Liver (tissue), 8 donors: ENCODE measurements at regions not wholly inside any gene's neighbourhood (a gene's known extent, or its start where the extent isn't known, plus 50 kb on each side); places are given as distances from the start of the nearest gene placed in this dataset.

Source experiments
- DNase-seq: peaks from one replicate; pipeline ENCODE4 v3.0.0-alpha.2; 2017; ENCODE audit warnings: low spot score
- H3K27ac ChIP-seq, 2 donors: one replicate each; pipeline ENCODE4 v1.7.0; 2013; ENCODE audit warnings: inconsistent platforms in 2 of 2, low read length in 2 of 2, control low read depth in 1 of 2, low read depth in 1 of 2, mild to moderate bottlenecking in 1 of 2
- H3K27me3 ChIP-seq, 4 donors: one replicate each; pipeline versions ENCODE4 v1.6.1 to v1.7.0; 2013; ENCODE audit warnings: low read length in 3 of 4, inconsistent platforms in 1 of 4, mild to moderate bottlenecking in 1 of 4, moderate library complexity in 1 of 4; ENCODE audit not compliant: control insufficient read depth in 4 of 4, insufficient read depth in 4 of 4
- H3K36me3 ChIP-seq, 4 donors: one replicate each; pipeline versions ENCODE4 v1.6.1 to v1.7.0; 2013; ENCODE audit warnings: low read length in 3 of 4, mild to moderate bottlenecking in 3 of 4, low read depth in 1 of 4, moderate library complexity in 1 of 4; ENCODE audit not compliant: control insufficient read depth in 4 of 4, insufficient read depth in 3 of 4
- H3K4me1 ChIP-seq, 4 donors: one replicate each; pipeline versions ENCODE4 v1.6.1 to v1.7.0; 2013; ENCODE audit warnings: low read length in 3 of 4, mild to moderate bottlenecking in 3 of 4, moderate library complexity in 1 of 4; ENCODE audit not compliant: control insufficient read depth in 4 of 4, insufficient read depth in 4 of 4
- H3K4me3 ChIP-seq, 3 donors: one replicate each; pipeline versions ENCODE4 v1.6.1 to v1.7.0; 2013; ENCODE audit warnings: low read length in 3 of 3, control low read depth in 1 of 3, low read depth in 1 of 3, mild to moderate bottlenecking in 1 of 3
- H3K9ac ChIP-seq, 2 donors: one replicate each; pipeline ENCODE4 v1.7.0; 2013; ENCODE audit warnings: low read length in 2 of 2, mild to moderate bottlenecking in 2 of 2, moderate library complexity in 2 of 2, control low read depth in 1 of 2, low read depth in 1 of 2
- H3K9me3 ChIP-seq, 4 donors: one replicate each; pipeline versions ENCODE4 v1.6.1 to v1.7.0; 2013; ENCODE audit warnings: low read length in 3 of 4; ENCODE audit not compliant: control insufficient read depth in 4 of 4
- EGR1 ChIP-seq, 2 donors: IDR thresholded peaks; 2 replicates each; pipeline ENCODE4 v1.6.1; 2016 to 2018; ENCODE audit warnings: antibody characterized with exemption in 2 of 2, low read depth in 2 of 2
- FOXA2 ChIP-seq: IDR thresholded peaks from 2 replicates; pipeline ENCODE4 v1.6.1; 2016; ENCODE audit warnings: antibody characterized with exemption
- GABPA ChIP-seq, 2 donors: IDR thresholded peaks in 1 of 2; conservative IDR thresholded peaks in 1 of 2; 2 replicates each; pipeline ENCODE4 v1.6.1; 2016; ENCODE audit warnings: antibody characterized with exemption in 2 of 2, mild to moderate bottlenecking in 1 of 2, moderate library complexity in 1 of 2
- HNF4A ChIP-seq, 2 donors: conservative IDR thresholded peaks; 2 replicates each; pipeline ENCODE4 v1.6.1; 2016; ENCODE audit warnings: antibody characterized with exemption in 2 of 2, mild to moderate bottlenecking in 2 of 2
- HNF4G ChIP-seq: IDR thresholded peaks from 2 replicates; pipeline ENCODE4 v1.6.1; 2016; ENCODE audit warnings: antibody characterized with exemption
- JUND ChIP-seq, 2 donors: IDR thresholded peaks; 2 replicates each; pipeline ENCODE4 v1.6.1; 2016; ENCODE audit warnings: antibody characterized with exemption in 2 of 2
- NR2F2 ChIP-seq: IDR thresholded peaks from 2 replicates; pipeline ENCODE4 v1.6.1; 2016; ENCODE audit warnings: antibody characterized with exemption
- RXRA ChIP-seq, 2 donors: IDR thresholded peaks; 2 replicates each; pipeline ENCODE4 v1.6.1; 2017 to 2018; ENCODE audit warnings: antibody characterized with exemption in 2 of 2, mild to moderate bottlenecking in 1 of 2
- SP1 ChIP-seq: IDR thresholded peaks from 2 replicates; pipeline ENCODE4 v1.6.1; 2018; ENCODE audit warnings: antibody characterized with exemption, mild to moderate bottlenecking
- TAF1 ChIP-seq: conservative IDR thresholded peaks from 2 replicates; pipeline ENCODE4 v1.6.1; 2016; ENCODE audit warnings: antibody characterized with exemption, mild to moderate bottlenecking
- WGBS: extraction: QIAGEN DNeasy Blood & Tissue Kit; methylation state at CpG from one replicate; pipeline ENCODE4 v1.1.7; 2013; 5-methylcytosine and 5-hydroxymethylcytosine counted together
- TF ChIP-seq, protein P1 (sequence below): IDR thresholded peaks from 2 replicates; pipeline ENCODE4 v1.6.1; 2016; ENCODE audit warnings: antibody characterized with exemption
- TF ChIP-seq, protein P2 (sequence below): IDR thresholded peaks from 2 replicates; pipeline ENCODE4 v1.6.1; 2016; ENCODE audit warnings: antibody characterized with exemption
- TF ChIP-seq, protein P3 (sequence below): IDR thresholded peaks from 2 replicates; pipeline ENCODE4 v1.6.1; 2016; ENCODE audit warnings: antibody characterized with exemption, mild to moderate bottlenecking
- TF ChIP-seq, protein P4 (sequence below): fragments of 150-350 bp; IDR thresholded peaks from 2 replicates; pipeline ENCODE4 v1.5.1; 2017; ENCODE audit warnings: improper control_type of control experiment, low read depth, low read length; ENCODE audit not compliant: missing input control
- donor health status: healthy.
- donor health status: healthy.
- donor health status: healthy.
- donor health status: healthy.
- donor health status: healthy.

DNA sequence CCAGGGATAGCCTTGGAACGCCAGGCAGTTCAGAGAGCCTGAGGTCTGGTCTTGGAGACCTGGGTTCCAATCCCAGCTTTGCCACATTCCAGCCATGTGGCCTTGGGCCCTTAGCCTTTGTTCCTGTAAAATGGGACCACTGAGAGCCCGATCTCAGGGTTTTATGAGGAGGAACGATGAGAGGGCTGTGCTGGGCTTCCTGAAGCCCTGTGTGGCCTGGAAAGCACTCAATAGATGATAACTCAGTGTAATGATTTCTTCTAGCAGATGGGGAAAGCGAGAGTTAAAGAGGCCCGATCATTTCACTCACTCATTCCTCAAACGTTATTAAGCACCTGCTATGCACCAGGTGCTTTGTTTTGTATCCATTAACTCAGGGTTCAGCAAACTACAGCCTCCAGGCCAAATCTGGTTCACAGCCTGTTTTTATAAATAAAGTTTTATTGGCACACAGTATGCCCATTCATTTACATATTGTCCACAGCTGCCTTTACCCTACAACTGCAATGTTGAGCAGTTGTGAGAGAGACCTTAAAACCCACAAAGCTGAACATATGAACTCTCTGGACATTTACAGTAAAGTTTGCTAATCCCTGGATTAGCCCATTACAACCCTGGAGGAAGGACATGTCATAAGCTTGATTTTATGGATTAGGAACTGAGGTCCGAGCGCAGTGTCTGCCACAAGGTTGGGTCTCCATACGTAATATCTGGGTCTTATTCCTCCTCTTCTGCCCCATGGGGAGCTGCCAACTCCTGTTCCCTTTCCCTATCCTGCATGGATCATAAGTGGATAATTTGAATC, 90.4 kb downstream of the CEBPB start (continued):
- TF ChIP-seq GABPA (IDR thresholded peaks at IDR 0.05 in 1 of 2, conservative IDR thresholded peaks at IDR 0.05 in 1 of 2), result no peak

DNA sequence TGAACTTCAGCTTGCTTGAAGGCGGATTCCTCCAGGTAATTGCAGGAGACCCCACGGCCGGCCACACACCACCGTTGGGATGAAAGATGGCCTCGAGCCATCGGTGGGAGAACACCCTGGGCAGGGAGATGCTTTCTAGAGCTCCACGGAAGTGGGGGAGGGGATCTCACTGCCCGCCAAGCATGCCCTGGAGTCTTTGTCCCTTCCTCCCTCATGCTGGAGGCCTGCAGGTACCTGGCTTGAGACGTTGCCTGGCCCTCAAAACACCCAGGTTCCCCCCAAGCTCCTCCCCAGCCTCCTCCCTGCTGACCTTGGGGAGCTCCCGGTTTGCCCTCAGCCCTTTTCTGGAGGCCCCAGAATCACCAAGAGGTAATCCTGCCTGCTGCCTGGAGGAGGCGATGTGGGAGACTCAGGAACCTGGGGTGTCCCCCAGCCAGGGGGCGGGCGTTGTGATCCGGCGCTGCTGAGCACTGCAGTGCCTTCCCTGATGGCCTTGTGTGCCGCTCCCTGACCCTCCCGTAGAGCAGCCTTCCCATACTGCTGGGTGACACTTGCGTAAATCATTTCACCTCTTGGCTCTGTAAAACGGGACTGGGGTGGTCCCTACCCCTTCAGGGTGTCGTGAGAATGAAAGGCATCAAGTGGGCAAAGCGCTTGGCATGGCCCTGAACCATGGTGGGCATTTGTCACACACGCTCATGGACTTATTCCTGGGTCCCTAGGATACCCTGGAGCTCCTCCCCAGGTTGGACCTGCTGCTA, 91.4 kb downstream of the CEBPB start:
- 88% methylated on average over 22 of the region's 22 CpGs for WGBS
- peaks cover 4 to 24% (median 19%) of the 10 kb centered on the region in 4 donors for H3K4me1 ChIP-seq
- no peak for DNase-seq
- H3K36me3 ChIP-seq, result no peaks in the 10 kb centered on the region
- no peaks in the 10 kb centered on the region for H3K27me3 ChIP-seq
- no peaks in the 10 kb centered on the region for H3K9me3 ChIP-seq
- H3K27ac ChIP-seq, result no peak overlapping the region
- no peak overlapping the region for H3K4me3 ChIP-seq
- no peak overlapping the region for H3K9ac ChIP-seq
- TF ChIP-seq, protein P1, sequence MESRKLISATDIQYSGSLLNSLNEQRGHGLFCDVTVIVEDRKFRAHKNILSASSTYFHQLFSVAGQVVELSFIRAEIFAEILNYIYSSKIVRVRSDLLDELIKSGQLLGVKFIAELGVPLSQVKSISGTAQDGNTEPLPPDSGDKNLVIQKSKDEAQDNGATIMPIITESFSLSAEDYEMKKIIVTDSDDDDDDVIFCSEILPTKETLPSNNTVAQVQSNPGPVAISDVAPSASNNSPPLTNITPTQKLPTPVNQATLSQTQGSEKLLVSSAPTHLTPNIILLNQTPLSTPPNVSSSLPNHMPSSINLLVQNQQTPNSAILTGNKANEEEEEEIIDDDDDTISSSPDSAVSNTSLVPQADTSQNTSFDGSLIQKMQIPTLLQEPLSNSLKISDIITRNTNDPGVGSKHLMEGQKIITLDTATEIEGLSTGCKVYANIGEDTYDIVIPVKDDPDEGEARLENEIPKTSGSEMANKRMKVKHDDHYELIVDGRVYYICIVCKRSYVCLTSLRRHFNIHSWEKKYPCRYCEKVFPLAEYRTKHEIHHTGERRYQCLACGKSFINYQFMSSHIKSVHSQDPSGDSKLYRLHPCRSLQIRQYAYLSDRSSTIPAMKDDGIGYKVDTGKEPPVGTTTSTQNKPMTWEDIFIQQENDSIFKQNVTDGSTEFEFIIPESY, result no peak
- TF ChIP-seq SP1 (no peak), EGR1 (IDR thresholded peaks at IDR 0.05; ENCODE audit: low read depth in 2 of 2) (no peak), TAF1 (no peak), HNF4A (conservative IDR thresholded peaks at IDR 0.05) (no peak), RXRA (IDR thresholded peaks at IDR 0.05) (no peak), JUND (IDR thresholded peaks at IDR 0.05) (no peak), FOXA2 (no peak), HNF4G (no peak)
- TF ChIP-seq, protein P2, sequence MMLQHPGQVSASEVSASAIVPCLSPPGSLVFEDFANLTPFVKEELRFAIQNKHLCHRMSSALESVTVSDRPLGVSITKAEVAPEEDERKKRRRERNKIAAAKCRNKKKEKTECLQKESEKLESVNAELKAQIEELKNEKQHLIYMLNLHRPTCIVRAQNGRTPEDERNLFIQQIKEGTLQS, result no peak
- TF ChIP-seq, protein P3, sequence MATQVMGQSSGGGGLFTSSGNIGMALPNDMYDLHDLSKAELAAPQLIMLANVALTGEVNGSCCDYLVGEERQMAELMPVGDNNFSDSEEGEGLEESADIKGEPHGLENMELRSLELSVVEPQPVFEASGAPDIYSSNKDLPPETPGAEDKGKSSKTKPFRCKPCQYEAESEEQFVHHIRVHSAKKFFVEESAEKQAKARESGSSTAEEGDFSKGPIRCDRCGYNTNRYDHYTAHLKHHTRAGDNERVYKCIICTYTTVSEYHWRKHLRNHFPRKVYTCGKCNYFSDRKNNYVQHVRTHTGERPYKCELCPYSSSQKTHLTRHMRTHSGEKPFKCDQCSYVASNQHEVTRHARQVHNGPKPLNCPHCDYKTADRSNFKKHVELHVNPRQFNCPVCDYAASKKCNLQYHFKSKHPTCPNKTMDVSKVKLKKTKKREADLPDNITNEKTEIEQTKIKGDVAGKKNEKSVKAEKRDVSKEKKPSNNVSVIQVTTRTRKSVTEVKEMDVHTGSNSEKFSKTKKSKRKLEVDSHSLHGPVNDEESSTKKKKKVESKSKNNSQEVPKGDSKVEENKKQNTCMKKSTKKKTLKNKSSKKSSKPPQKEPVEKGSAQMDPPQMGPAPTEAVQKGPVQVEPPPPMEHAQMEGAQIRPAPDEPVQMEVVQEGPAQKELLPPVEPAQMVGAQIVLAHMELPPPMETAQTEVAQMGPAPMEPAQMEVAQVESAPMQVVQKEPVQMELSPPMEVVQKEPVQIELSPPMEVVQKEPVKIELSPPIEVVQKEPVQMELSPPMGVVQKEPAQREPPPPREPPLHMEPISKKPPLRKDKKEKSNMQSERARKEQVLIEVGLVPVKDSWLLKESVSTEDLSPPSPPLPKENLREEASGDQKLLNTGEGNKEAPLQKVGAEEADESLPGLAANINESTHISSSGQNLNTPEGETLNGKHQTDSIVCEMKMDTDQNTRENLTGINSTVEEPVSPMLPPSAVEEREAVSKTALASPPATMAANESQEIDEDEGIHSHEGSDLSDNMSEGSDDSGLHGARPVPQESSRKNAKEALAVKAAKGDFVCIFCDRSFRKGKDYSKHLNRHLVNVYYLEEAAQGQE, result no peak

DNA sequence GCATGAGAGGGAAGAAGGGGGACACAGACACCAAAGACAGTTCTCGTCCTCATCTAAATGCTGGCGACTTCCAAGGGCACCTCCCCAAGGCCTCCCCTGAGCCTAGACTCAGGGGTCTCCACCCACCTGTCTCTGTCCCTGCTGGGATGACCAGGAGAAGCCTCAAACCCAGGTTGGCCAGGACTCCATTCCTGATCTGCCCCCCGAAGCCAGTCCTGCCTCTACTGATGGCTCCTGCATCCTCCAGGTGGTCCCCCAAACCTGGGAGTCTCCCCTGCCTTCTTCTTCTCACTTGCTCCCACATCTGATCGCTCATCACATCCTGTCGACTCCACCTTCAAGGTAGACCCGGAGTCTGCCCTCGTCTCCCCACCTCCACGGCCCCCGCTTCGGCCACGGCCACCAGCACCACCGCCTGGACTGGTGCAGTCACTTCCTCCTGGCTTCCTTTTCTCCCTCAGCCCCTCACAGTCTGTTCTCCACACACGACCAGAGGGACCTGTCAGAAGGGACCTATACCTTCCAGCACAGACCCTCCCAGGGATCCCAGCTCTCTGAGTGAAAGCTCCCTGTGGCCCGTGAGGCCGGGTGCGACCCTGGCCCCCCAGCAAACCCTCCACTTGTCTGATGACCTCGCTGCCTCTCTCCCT, 92.1 kb downstream of the CEBPB start:
- TF ChIP-seq NR2F2 (no peak), TAF1 (no peak)
- TF ChIP-seq, protein P4, sequence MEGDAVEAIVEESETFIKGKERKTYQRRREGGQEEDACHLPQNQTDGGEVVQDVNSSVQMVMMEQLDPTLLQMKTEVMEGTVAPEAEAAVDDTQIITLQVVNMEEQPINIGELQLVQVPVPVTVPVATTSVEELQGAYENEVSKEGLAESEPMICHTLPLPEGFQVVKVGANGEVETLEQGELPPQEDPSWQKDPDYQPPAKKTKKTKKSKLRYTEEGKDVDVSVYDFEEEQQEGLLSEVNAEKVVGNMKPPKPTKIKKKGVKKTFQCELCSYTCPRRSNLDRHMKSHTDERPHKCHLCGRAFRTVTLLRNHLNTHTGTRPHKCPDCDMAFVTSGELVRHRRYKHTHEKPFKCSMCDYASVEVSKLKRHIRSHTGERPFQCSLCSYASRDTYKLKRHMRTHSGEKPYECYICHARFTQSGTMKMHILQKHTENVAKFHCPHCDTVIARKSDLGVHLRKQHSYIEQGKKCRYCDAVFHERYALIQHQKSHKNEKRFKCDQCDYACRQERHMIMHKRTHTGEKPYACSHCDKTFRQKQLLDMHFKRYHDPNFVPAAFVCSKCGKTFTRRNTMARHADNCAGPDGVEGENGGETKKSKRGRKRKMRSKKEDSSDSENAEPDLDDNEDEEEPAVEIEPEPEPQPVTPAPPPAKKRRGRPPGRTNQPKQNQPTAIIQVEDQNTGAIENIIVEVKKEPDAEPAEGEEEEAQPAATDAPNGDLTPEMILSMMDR, result no peak
- Histone ChIP-seq H3K9ac (no peak overlapping the region), H3K4me3 (no peak overlapping the region), H3K36me3 (no peaks in the 10 kb centered on the region), H3K9me3 (no peaks in the 10 kb centered on the region), H3K4me1 (peaks cover 4 to 24% (median 19%) of the 10 kb centered on the region in 4 donors), H3K27ac (no peak overlapping the region), H3K27me3 (no peaks in the 10 kb centered on the region)
- WGBS, result 80% methylated on average over 17 of the region's 17 CpGs
- no peak for DNase-seq
